ENCODE measurements at regions not wholly inside any gene's neighbourhood (a gene's known extent, or its start where the extent isn't known, plus 50 kb on each side); places are given as distances from the start of the nearest gene placed in this dataset.

DNA sequence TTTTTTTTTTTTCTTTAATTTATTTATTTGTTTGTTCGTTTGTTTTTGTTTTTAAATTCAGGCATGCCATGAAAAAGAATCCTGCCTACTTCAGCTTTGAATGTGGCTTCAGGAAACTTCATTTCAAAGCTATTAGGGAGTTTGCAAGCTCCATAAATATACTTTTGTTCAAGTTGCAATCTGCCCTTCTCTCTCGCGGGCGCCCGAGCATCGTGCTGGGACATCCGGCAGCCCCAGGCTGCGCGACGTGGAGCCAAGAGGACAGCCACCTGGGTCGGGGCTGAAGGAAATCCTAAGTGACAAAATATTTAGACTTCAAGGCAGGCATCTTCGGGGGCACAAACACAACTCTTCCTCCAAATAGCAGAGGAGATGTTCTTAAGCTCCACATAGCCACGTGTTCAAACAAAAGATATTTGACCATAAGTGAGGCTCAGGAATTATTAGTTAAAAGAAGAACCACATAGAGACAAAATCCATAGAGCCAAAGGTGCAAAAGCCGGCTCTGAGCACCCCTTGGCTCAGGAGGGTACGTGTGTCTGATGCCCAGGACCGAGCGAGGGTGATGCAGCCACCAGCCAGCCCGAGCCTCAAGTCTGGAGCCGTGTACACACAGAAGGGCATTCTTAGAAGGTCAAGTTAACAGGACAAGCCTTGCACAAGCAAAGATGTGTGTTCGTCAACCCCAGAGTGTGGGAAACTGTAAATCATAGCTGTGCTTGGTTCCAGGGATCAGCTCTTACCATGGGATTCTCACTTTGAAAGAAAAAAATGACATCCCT is 256.5 kb upstream of the SALL3 start:
- no peak for DNase-seq
- ATAC-seq, result no peak
- intact Hi-C loops (cut with DNase I), result no loop called here

DNA sequence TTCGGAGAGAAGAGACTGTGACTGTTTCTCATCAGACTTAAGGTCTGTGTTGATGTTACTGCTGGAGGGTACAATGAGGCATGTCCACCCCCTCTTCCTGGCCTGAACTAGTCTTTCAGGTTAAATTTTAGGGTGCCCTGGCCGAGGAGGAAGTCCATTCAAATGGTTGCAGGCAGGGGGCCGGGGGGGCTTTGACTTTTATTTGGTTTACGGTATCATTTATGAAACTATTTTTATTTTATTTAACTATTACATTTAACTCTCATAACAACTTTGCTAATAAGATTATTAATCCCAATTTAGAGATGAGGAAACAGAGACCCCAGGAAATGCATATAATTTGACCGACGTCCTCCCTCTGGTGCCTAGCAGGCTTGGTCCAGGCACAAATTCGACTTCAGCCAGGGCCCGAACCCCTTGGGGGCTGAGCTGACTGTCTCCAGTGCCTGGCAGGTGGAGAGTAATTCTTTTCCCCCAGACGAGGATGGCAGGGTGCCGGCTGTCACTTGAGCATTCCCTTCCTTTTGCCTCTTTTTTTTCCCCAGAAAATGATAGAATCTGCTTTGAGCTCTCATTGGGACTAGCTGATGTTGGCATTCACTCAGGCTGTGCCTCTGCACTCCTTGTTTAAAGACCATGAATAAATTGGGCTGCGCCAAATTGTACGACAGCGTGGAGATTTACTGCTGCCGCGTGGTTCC is 255.3 kb upstream of the SALL3 start:
- no peak for ATAC-seq
- intact Hi-C loops (cut with DNase I), result no loop called here
- DNase-seq, result no peak

DNA sequence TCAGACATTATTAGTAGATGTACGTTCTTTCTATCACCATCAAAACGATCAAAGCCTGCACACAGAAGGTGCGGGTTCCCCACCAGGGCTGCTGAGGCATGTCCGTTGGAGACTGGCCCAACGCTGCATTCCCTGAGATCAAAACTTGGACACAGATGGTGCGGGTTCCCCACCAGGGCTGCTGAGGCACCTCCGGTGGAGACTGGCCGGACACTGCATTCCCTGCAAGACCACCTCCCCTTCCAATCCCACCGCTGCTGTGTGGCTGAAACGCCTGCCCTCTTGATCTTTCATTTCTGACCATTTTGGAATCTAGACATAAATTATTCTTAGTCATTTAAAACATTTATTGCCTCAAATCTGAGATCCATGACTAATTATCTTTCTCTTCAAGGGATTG is 254.2 kb upstream of the SALL3 start:
- DNase-seq, result no peak
- ATAC-seq, result no peak
- intact Hi-C loops (cut with DNase I), result no loop called here

DNA sequence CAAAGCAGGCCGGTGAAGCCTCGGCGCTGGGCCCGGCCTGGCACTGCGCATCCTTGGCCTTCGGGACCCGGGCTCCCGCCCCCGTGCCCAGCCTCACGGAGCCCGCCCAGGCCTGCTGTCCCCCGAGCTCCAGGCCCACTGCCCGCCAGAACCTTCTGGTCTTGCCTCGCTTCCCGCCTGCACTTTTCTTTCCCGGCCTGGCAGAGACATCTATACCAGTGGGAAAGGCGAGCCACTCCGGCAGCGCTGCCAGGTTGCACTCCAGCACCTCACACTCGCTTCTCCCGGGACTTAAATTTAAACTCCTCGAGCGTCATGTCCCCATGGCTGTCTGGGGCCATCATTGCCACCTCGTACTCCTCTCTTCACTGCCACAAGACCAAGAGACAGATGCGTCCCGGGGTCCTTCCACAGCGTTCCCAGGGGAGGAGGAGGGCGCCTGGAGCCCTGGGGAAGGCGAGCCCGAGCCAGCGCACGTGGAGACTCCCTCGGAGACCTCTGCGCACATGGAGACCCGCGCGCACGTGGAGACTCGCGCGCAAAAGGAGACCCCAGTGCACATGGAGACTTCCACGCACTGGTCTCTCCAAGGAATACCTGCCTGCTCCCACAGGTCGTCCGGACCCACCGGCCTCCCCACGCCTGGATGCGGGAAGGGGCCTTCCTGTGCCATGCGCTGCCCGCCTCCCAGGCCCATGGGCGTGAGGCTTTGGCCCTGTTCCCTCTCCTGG is 253.1 kb upstream of the SALL3 start:
- ATAC-seq (no peak), DNase-seq (no peak)
- intact Hi-C loops (cut with DNase I), result no loop called here

DNA sequence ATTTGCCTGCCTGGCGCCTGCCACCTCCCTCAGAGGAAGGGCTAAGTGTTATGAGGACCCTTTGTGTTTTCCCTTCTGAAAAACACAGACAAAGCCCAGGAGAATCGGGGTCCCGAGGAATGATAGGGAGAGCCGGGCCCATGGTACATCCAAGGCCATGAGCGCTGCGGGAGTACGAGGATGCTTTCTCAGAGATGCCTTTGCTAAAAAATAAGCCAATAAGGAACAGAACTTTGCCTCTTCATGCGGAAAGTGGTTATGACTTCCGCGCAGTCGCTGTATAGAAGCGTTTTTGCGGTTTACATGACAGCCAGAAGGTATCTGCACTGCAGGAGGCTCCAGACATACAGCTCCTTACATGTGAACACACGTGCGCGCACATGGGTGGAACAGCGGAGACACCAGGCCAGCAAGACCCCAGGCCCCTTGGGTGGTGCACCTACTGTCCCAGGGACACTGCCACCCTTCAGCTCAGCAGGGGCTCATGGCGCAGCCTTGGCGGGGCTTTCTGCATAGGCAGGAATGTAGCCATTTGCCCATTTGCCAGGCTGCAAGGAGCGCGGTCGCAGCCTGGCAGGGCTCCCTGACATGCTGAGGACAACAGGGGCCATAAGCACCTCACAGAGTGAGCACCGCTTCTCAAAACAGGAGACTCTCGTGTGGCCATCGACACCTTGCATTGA is 252.4 kb upstream of the SALL3 start:
- ATAC-seq, result no peak
- no peak for DNase-seq
- intact Hi-C loops (cut with DNase I), result no loop called here

DNA sequence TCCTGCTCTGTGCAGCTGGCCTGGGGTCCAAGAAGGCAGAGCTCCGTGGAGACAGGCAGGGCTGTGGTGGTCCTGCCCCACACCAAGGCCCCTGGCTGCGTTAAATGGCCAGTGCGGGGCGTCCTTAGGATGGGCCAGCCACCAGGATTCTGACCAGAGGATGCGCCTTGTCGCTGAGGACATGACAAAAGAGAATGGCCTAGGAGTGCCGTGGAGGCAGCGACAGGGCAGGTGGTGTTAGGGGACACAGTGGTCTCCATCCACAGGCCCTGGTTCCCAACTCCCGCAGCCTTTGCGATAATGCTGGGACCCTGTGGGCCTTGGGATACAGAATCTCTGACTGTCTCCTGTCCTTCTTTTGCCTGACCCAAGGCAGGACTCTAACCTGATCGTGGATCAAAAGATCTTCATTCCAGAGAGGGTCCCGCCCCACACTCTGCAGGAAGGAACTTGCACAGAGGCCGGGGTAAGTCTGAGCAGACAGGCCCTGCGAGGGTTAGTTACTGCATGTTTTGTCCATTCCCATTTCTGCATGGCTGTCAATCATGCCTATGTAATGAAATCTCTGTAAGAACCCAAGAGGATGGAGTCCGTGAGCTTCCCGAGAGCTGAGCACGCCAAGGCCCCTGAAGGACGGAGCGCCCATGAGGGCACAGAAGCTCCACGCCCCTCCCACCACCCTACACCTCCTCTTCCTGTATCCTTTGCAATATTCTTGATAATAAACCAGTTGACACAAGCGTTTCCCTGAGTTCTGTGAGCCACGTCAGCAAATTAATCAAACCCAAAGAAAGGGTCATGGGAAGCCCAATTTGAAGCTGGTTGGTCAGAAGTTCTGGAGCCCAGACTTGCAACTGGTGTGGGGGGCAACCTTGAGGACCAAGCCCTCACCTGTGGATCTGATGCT is 251.5 kb upstream of the SALL3 start:
- no peak for ATAC-seq
- DNase-seq, result no peak
- intact Hi-C loops (cut with DNase I), result no loop called here

DNA sequence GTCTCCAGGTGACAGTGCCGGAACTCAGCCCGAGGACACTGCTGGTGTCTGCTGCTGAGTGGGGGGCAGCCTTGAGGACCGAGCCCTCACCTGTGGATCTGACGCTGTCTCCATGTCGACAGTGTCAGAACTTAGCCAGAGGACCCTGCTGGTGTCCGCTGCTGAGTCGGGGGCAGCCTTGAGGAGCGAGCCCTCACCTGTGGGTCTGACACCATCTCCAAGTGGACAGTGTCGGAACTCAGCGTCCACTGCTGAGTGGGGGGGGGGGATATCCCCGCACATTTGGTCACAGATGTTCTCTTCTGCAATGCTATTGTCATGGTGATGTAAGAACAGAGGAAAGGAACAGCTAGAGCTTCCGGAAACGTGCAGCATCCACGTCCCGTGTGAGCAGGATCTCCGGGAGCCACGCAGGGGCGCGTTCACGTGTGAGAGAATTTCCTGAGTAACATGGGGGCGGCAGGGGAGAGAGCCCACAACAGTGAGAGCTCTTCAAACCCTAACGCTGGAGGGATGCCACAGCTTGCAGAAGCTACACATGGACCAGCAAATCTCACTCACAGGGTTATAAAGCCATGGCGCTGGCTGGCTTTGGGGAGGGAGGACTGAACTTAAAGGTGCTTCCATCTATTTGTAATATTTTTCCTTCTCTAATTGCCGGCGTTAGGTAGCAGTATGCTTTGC is 250.7 kb upstream of the SALL3 start:
- ATAC-seq (no peak), DNase-seq (no peak)
- intact Hi-C loops (cut with DNase I), result no loop called here

DNA sequence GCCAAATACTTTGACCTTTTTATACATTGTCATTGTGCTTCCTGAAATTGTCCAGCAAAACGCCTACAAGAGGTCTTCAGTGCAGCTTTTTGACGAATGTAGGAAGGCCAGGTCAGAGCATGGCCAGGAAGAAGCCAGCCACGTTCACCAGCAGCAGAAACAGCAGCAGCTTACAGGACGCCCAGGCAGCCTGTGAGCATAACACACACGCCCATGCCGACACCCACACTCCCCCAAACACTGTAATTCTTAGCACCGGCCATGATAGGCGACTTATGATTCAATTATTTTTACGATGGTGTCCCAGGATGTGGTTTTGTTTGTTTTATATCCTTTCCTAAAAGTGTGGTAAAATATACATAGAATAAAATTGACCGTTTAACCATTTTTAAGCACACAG is 249.1 kb upstream of the SALL3 start:
- ATAC-seq (no peak), DNase-seq (no peak)
- intact Hi-C loops (cut with DNase I), result no loop called here

DNA sequence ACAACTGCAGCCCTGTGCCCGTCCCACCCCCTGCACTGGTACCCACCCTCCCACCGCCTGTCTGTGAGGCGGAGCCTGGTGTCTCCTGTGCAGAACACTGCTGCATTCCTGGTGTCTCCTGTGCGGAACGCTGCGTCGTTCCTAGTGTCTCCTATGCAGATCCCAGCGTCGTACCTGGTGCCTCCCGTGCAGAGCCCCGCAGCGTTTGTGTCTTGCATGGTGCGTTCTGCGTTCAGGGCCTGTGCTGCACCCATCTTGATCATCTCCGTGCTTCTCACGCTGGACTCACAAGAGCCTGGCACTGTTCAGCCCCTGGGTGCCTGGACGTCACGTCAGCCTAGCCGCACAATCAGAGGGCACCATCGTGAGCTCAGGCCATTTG is 248.6 kb upstream of the SALL3 start:
- intact Hi-C loops (cut with DNase I), result no loop called here
- no peak for DNase-seq
- ATAC-seq, result no peak

DNA sequence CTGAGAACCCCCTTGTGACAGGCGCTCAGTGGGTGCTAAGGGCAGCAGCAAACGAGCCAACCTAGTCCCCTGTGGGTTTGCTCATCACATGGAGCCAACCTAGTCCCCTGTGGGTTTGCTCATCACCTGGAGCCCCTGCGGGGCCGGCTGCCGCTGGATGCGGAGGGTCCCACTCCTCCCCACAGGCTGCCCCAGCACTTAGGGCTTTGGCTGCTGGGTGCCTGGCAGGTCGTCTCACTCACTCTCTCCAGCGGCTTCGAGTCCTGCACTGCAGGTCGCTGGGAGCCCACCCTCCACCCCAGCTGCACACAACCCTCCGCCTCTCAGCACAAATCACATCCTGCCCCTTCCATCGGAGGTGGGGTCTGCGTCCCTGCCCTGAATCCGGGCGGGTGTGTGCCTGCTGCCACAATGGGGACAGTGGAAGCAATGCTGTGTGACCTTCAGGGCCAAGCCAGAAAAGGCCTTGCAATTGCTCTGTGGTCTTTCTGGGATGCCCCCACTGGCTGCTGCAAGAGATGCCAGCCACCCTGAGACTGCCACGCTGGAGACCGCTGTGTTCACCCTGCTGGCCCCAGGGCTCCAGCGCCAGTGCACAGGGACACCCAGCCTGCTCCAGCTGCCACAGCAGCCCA is 248.1 kb upstream of the SALL3 start:
- ATAC-seq (no peak), DNase-seq (no peak)
- intact Hi-C loops (cut with DNase I), result no loop called here

DNA sequence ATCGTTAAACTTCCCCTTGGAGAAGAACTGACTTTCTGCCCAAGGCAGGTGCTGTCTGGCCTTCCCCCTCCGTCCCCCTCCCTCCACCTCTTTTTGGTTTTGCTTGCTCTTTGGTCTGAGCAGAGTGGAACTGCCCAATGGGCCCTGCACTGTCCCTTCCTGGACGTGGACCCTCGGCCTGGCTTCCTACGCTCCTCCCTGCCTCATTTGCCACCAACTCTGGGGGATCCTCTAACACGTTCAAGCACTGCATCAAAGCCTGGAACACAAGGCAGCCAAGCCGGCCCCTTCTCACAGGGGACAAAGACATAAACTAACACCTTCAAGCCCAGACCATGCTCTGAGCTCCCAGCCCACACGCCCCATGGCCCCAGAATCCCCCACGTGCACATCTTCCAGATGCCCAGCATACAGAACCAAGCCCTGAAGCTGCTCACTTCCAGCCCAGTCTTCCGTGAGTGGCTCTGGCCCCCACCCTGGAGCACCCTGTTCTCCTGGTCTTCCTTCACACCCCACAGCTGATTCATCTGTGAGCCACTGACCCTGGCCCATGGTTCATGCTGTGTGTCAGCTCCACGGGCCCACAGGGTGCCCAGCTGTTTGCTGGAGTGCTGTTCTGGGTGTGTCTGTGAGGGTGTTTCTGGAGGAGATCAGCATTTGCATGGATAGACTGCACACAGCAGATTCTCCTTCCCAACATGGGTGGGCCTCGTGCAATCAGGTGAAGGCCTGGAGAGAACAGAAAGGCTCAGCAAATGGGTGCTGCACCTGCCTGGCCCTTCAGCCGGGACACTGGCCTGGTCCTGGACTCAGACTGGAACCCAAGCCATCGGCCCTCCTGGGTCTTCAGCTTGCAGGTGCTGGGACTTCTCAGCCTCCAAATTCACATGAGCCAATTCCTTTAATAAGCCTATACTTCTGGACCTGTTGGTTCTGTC is 247.1 kb upstream of the SALL3 start:
- no peak for ATAC-seq
- no peak for DNase-seq
- intact Hi-C loops (cut with DNase I), result no loop called here

DNA sequence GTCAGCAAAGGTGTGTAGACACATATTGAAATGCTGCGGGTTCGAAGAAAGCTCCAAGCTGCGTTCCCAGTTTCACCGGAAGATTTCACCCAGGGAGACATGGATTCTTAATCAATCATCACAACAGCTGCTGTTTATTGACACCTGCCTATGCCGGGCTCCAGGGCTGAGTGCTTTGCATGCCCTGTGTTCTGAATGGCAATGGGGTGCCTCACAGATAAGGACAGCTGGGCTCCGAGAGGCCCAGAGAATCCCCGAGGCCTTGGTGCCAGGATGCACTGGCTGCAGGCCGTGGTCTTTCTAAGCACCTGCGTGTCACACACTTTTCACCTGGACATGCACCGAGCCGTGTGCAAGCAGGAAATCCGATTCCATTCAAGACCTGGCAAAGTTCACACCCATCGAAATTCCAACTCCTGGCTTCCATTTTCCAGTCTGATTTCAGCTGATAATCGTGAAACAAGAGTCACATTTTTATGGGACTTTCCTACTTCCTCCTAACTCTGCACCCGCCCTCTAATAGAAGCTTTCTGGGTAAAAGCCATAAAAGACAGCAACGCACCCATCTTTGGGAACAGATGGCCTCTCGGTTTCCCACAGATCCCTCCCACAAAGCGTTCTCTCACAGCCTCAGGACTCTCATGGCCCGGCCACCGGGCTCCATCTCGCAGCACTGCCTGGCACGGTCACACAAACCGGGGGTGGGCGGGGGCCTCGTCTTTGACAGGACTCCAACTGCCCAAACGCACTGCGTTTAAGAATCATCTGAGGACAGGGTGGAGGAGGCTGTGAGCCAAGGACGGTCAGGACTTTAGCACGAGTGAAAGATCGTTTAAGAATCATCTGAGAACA is 245.6 kb upstream of the SALL3 start:
- intact Hi-C loops (cut with DNase I), result no loop called here
- DNase-seq (no peak), ATAC-seq (no peak)

DNA sequence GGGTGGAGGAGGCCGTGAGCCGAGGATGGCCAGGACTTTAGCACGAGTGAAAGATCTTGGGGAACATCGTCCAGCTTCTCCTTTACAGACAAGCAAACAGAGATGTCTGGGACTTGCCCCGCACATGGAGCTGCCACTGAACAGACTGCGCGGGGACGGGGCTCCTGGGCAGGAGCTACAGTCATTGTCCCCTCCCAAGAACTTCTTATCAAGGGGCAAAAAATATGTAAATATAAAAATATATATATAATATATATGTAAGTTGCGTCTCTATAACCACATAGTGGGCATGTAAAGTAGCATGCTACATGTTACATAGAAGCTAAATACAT is 245.0 kb upstream of the SALL3 start:
- ATAC-seq (no peak), DNase-seq (no peak)
- intact Hi-C loops (cut with DNase I), result no loop called here

DNA sequence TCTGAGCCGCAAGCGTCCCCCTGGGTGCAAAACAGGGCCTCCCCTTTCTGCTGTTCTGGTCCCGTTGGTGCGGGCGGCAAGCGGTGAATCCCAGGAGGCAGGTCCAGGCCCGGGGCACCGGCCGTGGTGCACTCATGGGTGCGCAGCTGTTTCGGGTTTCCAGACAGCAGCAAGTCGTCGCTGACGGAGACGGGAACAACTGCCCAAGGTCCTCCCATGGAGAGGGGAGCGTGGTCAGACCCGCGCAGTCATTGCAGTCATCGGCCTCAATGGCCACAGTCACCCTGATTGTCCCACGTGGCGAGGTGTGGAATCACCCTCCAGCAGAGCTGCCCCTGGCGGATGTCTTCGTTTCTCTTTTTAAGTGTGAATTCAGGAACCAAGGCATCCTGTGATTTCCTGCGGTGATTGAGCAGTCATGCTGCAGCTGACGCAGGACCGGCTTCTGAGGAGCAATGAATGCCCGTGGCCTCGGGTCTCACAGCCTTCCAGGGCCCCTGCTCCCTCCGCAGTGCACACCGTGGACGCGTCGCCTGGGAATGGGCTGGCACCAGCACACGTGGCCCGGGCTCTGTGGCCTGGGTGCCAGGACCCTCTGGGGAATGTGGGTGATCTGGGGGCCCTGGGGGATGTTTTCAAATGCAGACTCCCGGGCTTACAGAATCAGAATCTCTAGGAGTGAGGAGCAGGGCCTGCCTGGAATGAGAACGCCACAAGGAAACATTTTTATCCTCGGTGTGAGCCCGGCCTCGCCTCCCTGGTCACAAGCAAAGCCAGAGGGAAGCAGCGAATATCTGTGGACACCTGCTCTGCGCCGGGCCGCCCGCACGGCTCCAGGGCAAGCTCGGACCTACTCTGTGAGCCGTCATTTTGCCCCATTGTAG is 244.2 kb upstream of the SALL3 start:
- ATAC-seq (no peak), DNase-seq (no peak)
- intact Hi-C loops (cut with DNase I), result no loop called here

DNA sequence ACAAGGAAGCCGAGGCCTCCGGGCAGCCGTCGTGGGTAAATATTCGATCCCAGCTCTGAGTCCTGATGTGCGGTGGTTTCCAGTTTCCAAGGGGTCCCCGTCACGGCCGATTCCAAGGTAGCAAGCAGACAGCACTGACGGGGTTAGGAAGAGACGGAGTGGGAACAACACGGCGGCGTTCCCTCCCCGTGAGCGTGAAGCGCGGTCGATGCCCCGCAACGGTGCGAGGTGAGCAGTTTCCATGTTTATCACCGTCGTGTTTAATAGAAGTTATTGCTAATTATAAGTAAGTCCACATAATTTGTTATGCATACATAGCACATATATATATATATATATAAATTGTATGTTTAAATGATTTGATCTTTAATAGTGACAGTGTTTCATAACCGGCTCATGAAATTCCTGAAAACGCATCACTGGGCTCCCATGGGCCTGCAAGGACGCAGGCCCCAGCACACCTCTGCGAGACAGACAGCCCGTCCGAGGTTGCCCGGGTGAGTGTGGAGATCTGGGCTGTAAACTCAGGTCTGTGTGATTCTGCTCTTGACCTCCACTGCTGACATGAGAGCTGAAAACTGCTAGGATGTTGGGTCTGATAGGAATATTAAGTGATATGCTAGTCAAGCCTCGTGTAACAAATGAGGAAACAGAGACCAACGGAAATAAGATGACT is 243.5 kb upstream of the SALL3 start:
- DNase-seq (no peak), ATAC-seq (no peak)
- intact Hi-C loops (cut with DNase I), result no loop called here
